Thoracic aorta (tissue), 2 donors: ENCODE measurements at regions not wholly inside any gene's neighbourhood (a gene's known extent, or its start where the extent isn't known, plus 50 kb on each side); places are given as distances from the start of the nearest gene placed in this dataset.

Experiments used
- ATAC-seq: fragments of 150-250 bp; one replicate; pipeline ENCODE4 v1.8.0; 2017; ENCODE audit warnings: low read depth; ENCODE audit not compliant: insufficient number of reproducible peaks, low FRiP score
- DNase-seq: peaks from one replicate; pipeline ENCODE4 v3.0.0-alpha.2; 2020; ENCODE audit warnings: low spot score
- H3K27ac ChIP-seq, 2 donors: fragments of 200-600 bp; sonication (generic); 1 replicate in 1 of 2; 2 replicates in 1 of 2; pipeline ENCODE4 v1.5.1; 2016; ENCODE audit warnings: mild to moderate bottlenecking in 2 of 2, moderate library complexity in 2 of 2
- H3K27me3 ChIP-seq: fragments of 200-600 bp; sonication (generic); replicated peaks from 2 replicates; pipeline ENCODE4 v1.6.0; 2016; ENCODE audit warnings: mild to moderate bottlenecking; ENCODE audit not compliant: insufficient read depth
- H3K36me3 ChIP-seq: fragments of 200-600 bp; sonication (generic); one replicate; pipeline ENCODE4 v1.5.1; 2016
- H3K4me1 ChIP-seq, 2 donors: fragments of 200-600 bp; sonication (generic); 1 replicate in 1 of 2; 2 replicates in 1 of 2; pipeline versions ENCODE4 v1.5.1 to v1.6.0; 2016; ENCODE audit warnings: low read depth in 2 of 2, mild to moderate bottlenecking in 1 of 2; ENCODE audit not compliant: control insufficient read depth in 1 of 2
- H3K4me3 ChIP-seq: fragments of 200-600 bp; sonication (generic); 2 replicates; pipeline ENCODE4 v1.5.1; 2016; ENCODE audit warnings: mild to moderate bottlenecking
- H3K9me3 ChIP-seq: fragments of 200-600 bp; sonication (generic); 2 replicates; pipeline ENCODE4 v1.5.1; 2016
- TF ChIP-seq, protein P1 (sequence below): fragments of 200-600 bp; sonication (generic); IDR thresholded peaks from one replicate; pipeline ENCODE4 v1.5.1; 2019; ENCODE audit warnings: antibody characterized with exemption

DNA sequence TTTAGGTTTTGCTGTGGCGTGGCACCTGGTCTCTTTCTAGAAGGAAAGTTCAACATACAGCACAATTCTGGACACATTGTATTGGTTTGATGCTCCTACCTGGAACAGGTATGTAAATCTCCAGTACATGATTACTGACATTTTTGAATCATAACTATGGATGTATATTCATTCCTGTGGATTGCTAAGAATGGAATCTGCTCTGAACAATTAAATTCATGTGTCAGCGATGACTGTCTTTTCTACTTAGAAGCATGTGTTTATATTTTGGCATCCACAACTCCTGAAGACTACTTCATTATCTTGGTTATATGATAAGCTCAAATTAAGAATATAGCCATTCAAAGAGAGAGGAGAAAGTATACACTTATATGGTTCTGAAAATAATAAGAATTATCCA, 291.8 kb downstream of the CHRM3 start:
- Histone ChIP-seq H3K9me3 (no peaks in the 10 kb centered on the region), H3K4me3 (no peak overlapping the region), H3K36me3 (no peaks in the 10 kb centered on the region), H3K4me1 (no peaks in the 10 kb centered on the region), H3K27ac (no peak overlapping the region), H3K27me3 (no peaks in the 10 kb centered on the region)
- DNase-seq (no peak), ATAC-seq (no peak)
- TF ChIP-seq, protein P1, sequence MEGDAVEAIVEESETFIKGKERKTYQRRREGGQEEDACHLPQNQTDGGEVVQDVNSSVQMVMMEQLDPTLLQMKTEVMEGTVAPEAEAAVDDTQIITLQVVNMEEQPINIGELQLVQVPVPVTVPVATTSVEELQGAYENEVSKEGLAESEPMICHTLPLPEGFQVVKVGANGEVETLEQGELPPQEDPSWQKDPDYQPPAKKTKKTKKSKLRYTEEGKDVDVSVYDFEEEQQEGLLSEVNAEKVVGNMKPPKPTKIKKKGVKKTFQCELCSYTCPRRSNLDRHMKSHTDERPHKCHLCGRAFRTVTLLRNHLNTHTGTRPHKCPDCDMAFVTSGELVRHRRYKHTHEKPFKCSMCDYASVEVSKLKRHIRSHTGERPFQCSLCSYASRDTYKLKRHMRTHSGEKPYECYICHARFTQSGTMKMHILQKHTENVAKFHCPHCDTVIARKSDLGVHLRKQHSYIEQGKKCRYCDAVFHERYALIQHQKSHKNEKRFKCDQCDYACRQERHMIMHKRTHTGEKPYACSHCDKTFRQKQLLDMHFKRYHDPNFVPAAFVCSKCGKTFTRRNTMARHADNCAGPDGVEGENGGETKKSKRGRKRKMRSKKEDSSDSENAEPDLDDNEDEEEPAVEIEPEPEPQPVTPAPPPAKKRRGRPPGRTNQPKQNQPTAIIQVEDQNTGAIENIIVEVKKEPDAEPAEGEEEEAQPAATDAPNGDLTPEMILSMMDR = no peak

DNA sequence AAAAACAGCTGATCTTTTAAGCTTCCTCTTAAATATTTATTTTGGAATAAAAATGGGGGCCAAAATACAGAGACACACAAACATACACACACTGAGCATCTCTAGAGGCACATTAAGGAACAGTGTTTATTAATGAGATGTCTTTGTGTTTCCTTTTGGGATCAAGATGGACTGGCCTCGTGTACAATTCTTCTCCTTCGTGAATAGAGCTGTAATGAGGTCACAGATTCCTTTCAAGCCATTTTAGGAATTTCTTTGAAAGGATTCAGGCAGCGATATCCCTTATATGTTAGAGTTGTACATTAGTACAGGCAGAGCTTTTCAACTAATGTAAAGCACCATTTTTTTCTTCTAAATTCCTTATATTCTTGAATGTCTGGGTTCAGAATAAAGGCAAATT, 295.7 kb downstream of the CHRM3 start:
- DNase-seq (no peak), ATAC-seq (no peak)
- Histone ChIP-seq H3K4me3 (no peak overlapping the region), H3K9me3 (no peaks in the 10 kb centered on the region), H3K27me3 (no peaks in the 10 kb centered on the region), H3K36me3 (no peaks in the 10 kb centered on the region), H3K4me1 (no peaks in the 10 kb centered on the region), H3K27ac (no peak overlapping the region)
- TF ChIP-seq, protein P1 = no peak

DNA sequence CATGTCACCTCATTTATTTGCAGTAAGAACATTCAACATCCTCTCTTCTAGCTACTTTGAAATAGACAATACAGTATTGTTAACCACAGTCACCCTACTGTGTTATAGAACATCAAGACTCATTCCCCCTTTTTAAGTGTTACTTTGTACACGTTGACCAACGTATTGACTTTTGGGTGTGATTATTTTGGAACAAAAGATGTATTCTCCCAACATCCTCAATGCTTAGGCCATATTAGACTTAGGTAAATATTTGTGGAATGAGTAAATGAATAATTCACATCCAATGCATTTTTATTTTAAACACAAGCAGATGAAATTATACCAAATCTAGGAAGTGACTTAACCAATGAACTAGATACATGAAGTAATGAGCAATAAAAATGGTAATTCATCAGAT, 296.6 kb downstream of the CHRM3 start:
- no peak overlapping the region for H3K27ac ChIP-seq
- H3K36me3 ChIP-seq = no peaks in the 10 kb centered on the region
- H3K4me3 ChIP-seq = no peak overlapping the region
- TF ChIP-seq, protein P1 = no peak
- H3K4me1 ChIP-seq = no peaks in the 10 kb centered on the region
- H3K27me3 ChIP-seq = no peaks in the 10 kb centered on the region
- no peaks in the 10 kb centered on the region for H3K9me3 ChIP-seq
- no peak for DNase-seq
- ATAC-seq = no peak

DNA sequence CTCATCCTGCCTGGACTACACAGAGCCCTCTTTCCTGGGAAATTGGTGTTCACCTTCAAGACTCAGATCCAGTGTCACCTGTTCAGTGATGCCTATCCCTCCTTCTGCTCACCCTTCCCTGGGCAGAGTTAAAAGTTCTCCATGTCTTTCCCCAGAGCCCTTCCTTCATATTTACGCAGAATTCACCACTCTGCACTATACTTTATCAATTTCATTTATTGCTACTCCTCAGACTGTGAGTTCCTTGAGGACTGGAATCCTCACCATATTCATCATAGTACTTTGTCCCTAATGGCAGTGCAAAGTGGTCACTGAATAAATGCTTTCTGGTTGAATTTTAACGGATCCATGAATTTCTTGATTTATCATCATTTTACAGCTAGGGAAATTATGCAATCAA, 300.0 kb downstream of the CHRM3 start:
- Histone ChIP-seq H3K36me3 (no peaks in the 10 kb centered on the region), H3K9me3 (no peaks in the 10 kb centered on the region), H3K27me3 (no peaks in the 10 kb centered on the region), H3K4me1 (no peaks in the 10 kb centered on the region), H3K27ac (no peak overlapping the region), H3K4me3 (no peak overlapping the region)
- DNase-seq (no peak), ATAC-seq (no peak)
- TF ChIP-seq, protein P1 = no peak

DNA sequence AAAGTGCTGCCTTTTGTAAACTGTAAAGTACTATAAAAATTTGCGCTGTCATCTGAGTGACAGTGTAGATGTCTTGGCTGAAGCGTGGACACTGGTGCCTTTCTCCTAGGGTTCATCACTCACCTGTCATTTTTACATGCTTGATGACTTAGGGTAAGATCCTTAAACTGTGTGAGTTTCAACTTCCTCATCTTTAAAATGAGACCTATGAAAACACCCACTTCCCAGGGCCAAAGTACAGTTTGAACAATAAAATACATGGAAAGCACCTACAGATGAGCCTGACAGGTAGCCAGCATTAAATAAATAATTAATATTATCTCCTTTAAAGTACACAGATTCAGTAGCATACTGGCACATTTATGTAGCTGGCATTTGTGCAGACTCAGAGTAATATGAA, 309.9 kb downstream of the CHRM3 start:
- Histone ChIP-seq H3K27me3 (no peaks in the 10 kb centered on the region), H3K9me3 (no peaks in the 10 kb centered on the region), H3K4me1 (no peaks in the 10 kb centered on the region), H3K4me3 (no peak overlapping the region), H3K36me3 (no peaks in the 10 kb centered on the region), H3K27ac (no peak overlapping the region)
- ATAC-seq = no peak
- TF ChIP-seq, protein P1 = no peak
- no peak for DNase-seq
